ENCODE measurements at regions not wholly inside any gene's neighbourhood (a gene's known extent, or its start where the extent isn't known, plus 50 kb on each side); places are given as distances from the start of the nearest gene placed in this dataset.

- TF ChIP-seq POLR2AphosphoS5 (IDR thresholded peaks at IDR 0.05; ENCODE audit: borderline replicate concordance, low read depth, low read length) (no peak), EZH2 (IDR thresholded peaks at IDR 0.05) (no peak), FOXP2 (optimal IDR thresholded peaks at IDR 0.05; ENCODE audit: control extremely low read depth, extremely low read length, insufficient read depth) (no peak)
Measured at GRCh38 chr9:90078988-90079421, 474.2 kb downstream of the GADD45G start.
